H1 (cell line): ENCODE measurements at regions not wholly inside any gene's neighbourhood (a gene's known extent, or its start where the extent isn't known, plus 50 kb on each side); places are given as distances from the start of the nearest gene placed in this dataset.

Experiments used
- CTCF ChIA-PET: fragments of 300-600 bp; sonication (Branson Sonifier 250); formaldehyde crosslinking; loops from one replicate; lab custom pipeline; 2021; ENCODE audit not compliant: partially characterized antibody; lab: Charles Lee
- POLR2A ChIA-PET: fragments of 300-600 bp; sonication (Branson Sonifier 250); formaldehyde crosslinking; loops from one replicate; lab custom pipeline; 2021; ENCODE audit warnings: inconsistent platforms; ENCODE audit not compliant: partially characterized antibody; lab: Charles Lee
- DNase-seq, 2 experiments: peaks; one replicate each; pipeline versions ENCODE4 v3.0.0 to v3.0.0-alpha.2; 2010 to 2022; ENCODE audit warnings: low spot score in 2 of 2, low read depth in 1 of 2, mixed read lengths in 1 of 2
- FAIRE-seq: peaks from 2 replicates; lab custom pipeline; 2011; peaks lifted over from hg19 to GRCh38; lab: Jason Lieb, UNC
- H2AFZ ChIP-seq: 2 replicates; pipeline ENCODE4 v1.8.1; 2012; ENCODE audit warnings: low read length, inconsistent platforms
- H2AK5ac ChIP-seq: 2 replicates; pipeline ENCODE4 v1.6.1; 2013; ENCODE audit warnings: low read depth, low read length
- H2BK120ac ChIP-seq: replicated peaks from 2 replicates; pipeline ENCODE3; 2013; ENCODE audit warnings: low read depth, low read length, inconsistent platforms
- H2BK12ac ChIP-seq: 2 replicates; pipeline ENCODE4 v1.6.1; 2013; ENCODE audit warnings: low read depth, low read length
- H2BK15ac ChIP-seq: 2 replicates; pipeline ENCODE4 v1.6.1; 2013; ENCODE audit warnings: low read length
- H2BK20ac ChIP-seq: 2 replicates; pipeline ENCODE4 v1.6.1; 2013; ENCODE audit warnings: low read length
- H2BK5ac ChIP-seq: 2 replicates; pipeline ENCODE4 v1.6.1; 2013; ENCODE audit warnings: low read depth, low read length
- H3K14ac ChIP-seq: 2 replicates; pipeline ENCODE4 v1.6.1; 2013; ENCODE audit warnings: inconsistent platforms; ENCODE audit not compliant: insufficient read length
- H3K18ac ChIP-seq: 2 replicates; pipeline ENCODE4 v1.6.1; 2013; ENCODE audit warnings: low read length; ENCODE audit errors: extremely low read depth
- H3K23ac ChIP-seq: 2 replicates; pipeline ENCODE4 v1.6.1; 2013; ENCODE audit warnings: inconsistent platforms; ENCODE audit not compliant: insufficient read length
- H3K23me2 ChIP-seq: 2 replicates; pipeline ENCODE4 v1.6.1; 2013; ENCODE audit warnings: low read depth, low read length
- H3K27ac ChIP-seq: 2 replicates; pipeline ENCODE4 v1.6.1; 2011; ENCODE audit warnings: low read depth, low read length, inconsistent platforms
- H3K27me3 ChIP-seq, 4 experiments: replicated peaks in 1 of 4; 1 replicate in 1 of 4; 2 replicates in 3 of 4; pipeline versions ENCODE4 v1.6.1 to v1.8.1; 2011 to 2013; ENCODE audit warnings: low read length in 3 of 4, mild to moderate bottlenecking in 3 of 4, inconsistent platforms in 2 of 4, mixed read lengths in 2 of 4, moderate library complexity in 1 of 4; ENCODE audit not compliant: control insufficient read depth in 3 of 4, insufficient read depth in 3 of 4; ENCODE audit errors: extremely low read depth in 1 of 4
- H3K36me3 ChIP-seq, 4 experiments: 2 replicates each; pipeline versions ENCODE4 v1.6.1 to v1.8.1; 2011 to 2013; ENCODE audit warnings: mild to moderate bottlenecking in 4 of 4, low read length in 3 of 4, moderate library complexity in 2 of 4, control low read depth in 1 of 4, inconsistent platforms in 1 of 4; ENCODE audit not compliant: insufficient read depth in 4 of 4, control insufficient read depth in 2 of 4
- H3K4ac ChIP-seq: replicated peaks from 2 replicates; pipeline ENCODE3; 2013; ENCODE audit warnings: low read length, low read depth, mixed read lengths, inconsistent platforms; ENCODE audit not compliant: insufficient read length
- H3K4me1 ChIP-seq, 4 experiments: replicated peaks in 1 of 4; 1 replicate in 1 of 4; 2 replicates in 3 of 4; pipeline versions ENCODE4 v1.6.1 to v1.8.1; 2011 to 2013; ENCODE audit warnings: low read length in 3 of 4, inconsistent platforms in 2 of 4, mixed read lengths in 1 of 4; ENCODE audit not compliant: insufficient read depth in 4 of 4, control insufficient read depth in 3 of 4
- H3K4me2 ChIP-seq, 2 experiments: 2 replicates each; pipeline versions ENCODE4 v1.6.1 to v1.8.1; 2011 to 2013; ENCODE audit warnings: low read depth in 2 of 2, low read length in 2 of 2, control low read depth in 1 of 2, inconsistent platforms in 1 of 2, mild to moderate bottlenecking in 1 of 2; ENCODE audit not compliant: insufficient read depth in 1 of 2
- H3K4me3 ChIP-seq, 4 experiments: fragments of 200-600, 300-600 bp in 1 of 4; sonication (generic), shearing (Covaris generic), sonication (Bioruptor Twin) in 1 of 4; 2 replicates each; pipeline versions ENCODE4 v1.5.1 to v1.8.1; 2011 to 2016; ENCODE audit warnings: low read length in 4 of 4, low read depth in 3 of 4, control low read depth in 2 of 4, inconsistent platforms in 2 of 4, mild to moderate bottlenecking in 2 of 4, mixed read lengths in 1 of 4, moderate library complexity in 1 of 4; ENCODE audit not compliant: insufficient read depth in 2 of 4; ENCODE audit errors: extremely low read depth in 1 of 4
- H3K56ac ChIP-seq: replicated peaks from 2 replicates; pipeline ENCODE3; 2013; ENCODE audit warnings: low read depth, mild to moderate bottlenecking, mixed read lengths, low read length, inconsistent platforms; ENCODE audit not compliant: insufficient read length
- H3K79me1 ChIP-seq: 2 replicates; pipeline ENCODE4 v1.6.1; 2013; ENCODE audit warnings: low read depth, low read length, control low read depth
- H3K79me2 ChIP-seq, 2 experiments: 2 replicates each; pipeline versions ENCODE4 v1.6.1 to v1.8.1; 2012 to 2013; ENCODE audit warnings: low read length in 2 of 2, mild to moderate bottlenecking in 2 of 2, inconsistent platforms in 1 of 2; ENCODE audit not compliant: insufficient read depth in 2 of 2, control insufficient read depth in 1 of 2
- H3K9ac ChIP-seq, 4 experiments: replicated peaks in 1 of 4; 1 replicate in 1 of 4; 2 replicates in 3 of 4; pipeline versions ENCODE4 v1.6.1 to v1.8.1; 2011 to 2013; ENCODE audit warnings: low read depth in 3 of 4, low read length in 3 of 4, control low read depth in 2 of 4, mild to moderate bottlenecking in 2 of 4, moderate library complexity in 2 of 4, inconsistent platforms in 1 of 4; ENCODE audit errors: extremely low read depth in 1 of 4
- H3K9me3 ChIP-seq, 2 experiments: 2 replicates each; pipeline versions ENCODE4 v1.6.1 to v1.8.1; 2012 to 2013; ENCODE audit warnings: mild to moderate bottlenecking in 2 of 2, moderate library complexity in 2 of 2, control low read depth in 1 of 2, inconsistent platforms in 1 of 2, low read depth in 1 of 2, low read length in 1 of 2, mixed read lengths in 1 of 2; ENCODE audit not compliant: insufficient read depth in 2 of 2
- H4K20me1 ChIP-seq, 2 experiments: replicated peaks in 1 of 2; 2 replicates each; pipeline versions ENCODE3 to v1.8.1; 2011 to 2013; ENCODE audit warnings: inconsistent platforms in 2 of 2, low read length in 2 of 2, mild to moderate bottlenecking in 1 of 2; ENCODE audit not compliant: insufficient read depth in 2 of 2, control insufficient read depth in 1 of 2
- H4K5ac ChIP-seq: 2 replicates; pipeline ENCODE4 v1.6.1; 2013; ENCODE audit warnings: low read length, low read depth, mixed read lengths, inconsistent platforms; ENCODE audit not compliant: insufficient read length
- H4K8ac ChIP-seq: 2 replicates; pipeline ENCODE4 v1.8.0; 2013; ENCODE audit warnings: mild to moderate bottlenecking, moderate library complexity, low read length, inconsistent platforms; ENCODE audit not compliant: insufficient read depth; ENCODE audit errors: extremely low read depth
- H4K91ac ChIP-seq: replicated peaks from 2 replicates; pipeline ENCODE3; 2013; ENCODE audit warnings: low read length, mixed read lengths, inconsistent platforms; ENCODE audit not compliant: insufficient read length
- ASH2L ChIP-seq: fragments of 200-600, 300-600 bp; sonication (generic); IDR thresholded peaks from one replicate; pipeline ENCODE4 v1.7.1; 2017; ENCODE audit warnings: low read length
- ATF3 ChIP-seq: IDR thresholded peaks from 2 replicates; pipeline ENCODE4 v1.6.1; 2011; ENCODE audit warnings: low read depth, mild to moderate bottlenecking, low read length; ENCODE audit not compliant: insufficient read depth
- FOSL1 ChIP-seq: IDR thresholded peaks from 2 replicates; pipeline ENCODE4 v1.6.1; 2011; ENCODE audit warnings: mild to moderate bottlenecking, low read depth, low read length, moderate library complexity; ENCODE audit not compliant: insufficient read depth
- HDAC2 ChIP-seq, 2 experiments: fragments of 300-600 bp in 1 of 2; sonication (generic) in 1 of 2; IDR thresholded peaks; 2 replicates each; pipeline ENCODE4 v1.6.1; 2011 to 2012; ENCODE audit warnings: low read depth in 2 of 2, low read length in 2 of 2, mild to moderate bottlenecking in 2 of 2, moderate library complexity in 2 of 2, borderline replicate concordance in 1 of 2, inconsistent platforms in 1 of 2
- HDAC6 ChIP-seq: IDR thresholded peaks from one replicate; pipeline ENCODE4 v1.7.1; 2012; ENCODE audit warnings: low read depth, mild to moderate bottlenecking, inconsistent platforms, low read length, moderate library complexity
- KDM1A ChIP-seq: fragments of 200-600, 300-600 bp; sonication (generic); IDR thresholded peaks from 2 replicates; pipeline ENCODE4 v1.7.1; 2016; ENCODE audit warnings: mild to moderate bottlenecking, low read length, borderline replicate concordance
- KDM4A ChIP-seq: IDR thresholded peaks from one replicate; pipeline ENCODE4 v1.7.1; 2012; ENCODE audit warnings: low read depth, mild to moderate bottlenecking, moderate library complexity, low read length, inconsistent platforms; ENCODE audit not compliant: severe bottlenecking
- KDM5A ChIP-seq: fragments of 200-600 bp; IDR thresholded peaks from 2 replicates; pipeline ENCODE4 v1.7.1; 2012; ENCODE audit warnings: mild to moderate bottlenecking, low read length, inconsistent platforms, mixed read lengths
- NRF1 ChIP-seq: IDR thresholded peaks from 2 replicates; pipeline ENCODE4 v1.6.1; 2011; ENCODE audit warnings: mild to moderate bottlenecking, low read depth, low read length, improper control_type of control experiment
- POLR2A ChIP-seq, 2 experiments: IDR thresholded peaks; 1 replicate in 1 of 2; 2 replicates in 1 of 2; pipeline ENCODE4 v1.6.1; 2011; ENCODE audit warnings: low read depth in 2 of 2, low read length in 2 of 2, mild to moderate bottlenecking in 2 of 2; ENCODE audit errors: control extremely low read depth in 1 of 2
- SP2 ChIP-seq: IDR thresholded peaks from 2 replicates; pipeline ENCODE4 v1.6.1; 2012; ENCODE audit warnings: mild to moderate bottlenecking, low read length, inconsistent platforms
- SP4 ChIP-seq: IDR thresholded peaks from 2 replicates; pipeline ENCODE4 v1.6.1; 2012; ENCODE audit warnings: low read length, inconsistent platforms
- SUZ12 ChIP-seq: fragments of 200-600 bp; sonication (generic); IDR thresholded peaks from 2 replicates; pipeline ENCODE4 v1.6.1; 2012; ENCODE audit warnings: mild to moderate bottlenecking, inconsistent platforms, low read length, moderate library complexity, mixed read lengths
- TCF12 ChIP-seq: IDR thresholded peaks from 2 replicates; pipeline ENCODE4 v1.6.1; 2011; ENCODE audit warnings: low read depth, mild to moderate bottlenecking, low read length
- USF2 ChIP-seq: IDR thresholded peaks from 2 replicates; pipeline ENCODE4 v1.6.1; 2011; ENCODE audit warnings: low read length, improper control_type of control experiment
- WGBS, 2 experiments: shearing (Covaris generic) in 1 of 2; methylation state at CpG; one replicate each; pipeline versions ENCODE4 v1.1.6 to v1.1.7; 2013 to 2015; ENCODE audit warnings: low lambda C conversion rate in 2 of 2, mixed read lengths in 2 of 2, inconsistent platforms in 1 of 2, low coverage in 1 of 2, missing lambda C conversion rate in 1 of 2; ENCODE audit not compliant: insufficient replicate concordance in 2 of 2, insufficient coverage in 1 of 2, insufficient read length in 1 of 2; ENCODE audit errors: extremely low coverage in 1 of 2, missing lambda C conversion rate in 1 of 2; 5-methylcytosine and 5-hydroxymethylcytosine counted together

GRCh38 chr2:136334967-136335366 is 217.0 kb upstream of the CXCR4 start:
- no peak overlapping the region for H3K18ac ChIP-seq
- H2BK15ac ChIP-seq: no peak overlapping the region
- no peak for DNase-seq
- no peaks in the 10 kb centered on the region for H3K27me3 ChIP-seq
- WGBS, 2 experiments: 78% methylated on average over 1 of the region's 1 CpG; no CpG with 5 or more reads in 1 of the 2 experiments
- no peak overlapping the region for H2AK5ac ChIP-seq
- no peak overlapping the region for H2BK5ac ChIP-seq
- FAIRE-seq: no peak
- no peak overlapping the region for H4K5ac ChIP-seq
- H2BK120ac ChIP-seq: no peak overlapping the region
- no peaks in the 10 kb centered on the region for H3K79me1 ChIP-seq
- H3K56ac ChIP-seq: no peak overlapping the region
- H3K14ac ChIP-seq: no peak overlapping the region
- no peak overlapping the region for H4K8ac ChIP-seq
- H3K9me3 ChIP-seq: no peaks in the 10 kb centered on the region
- no peak overlapping the region for H2BK20ac ChIP-seq
- H4K91ac ChIP-seq: no peak overlapping the region
- H3K4me2 ChIP-seq: no peak overlapping the region
- H3K4me3 ChIP-seq: no peak overlapping the region
- ChIA-PET CTCF (no interaction called here), POLR2A (no interaction called here)
- H3K4ac ChIP-seq: no peak overlapping the region
- H3K27ac ChIP-seq: no peak overlapping the region
- no peak overlapping the region for H2BK12ac ChIP-seq
- H3K23ac ChIP-seq: no peak overlapping the region
- no peak overlapping the region for H2AFZ ChIP-seq
- no peaks in the 10 kb centered on the region for H4K20me1 ChIP-seq
- H3K4me1 ChIP-seq: no peaks in the 10 kb centered on the region
- no peaks in the 10 kb centered on the region for H3K79me2 ChIP-seq
- no peaks in the 10 kb centered on the region for H3K23me2 ChIP-seq
- H3K36me3 ChIP-seq: no peaks in the 10 kb centered on the region
- no peak overlapping the region for H3K9ac ChIP-seq
- no peak for TF ChIP-seq ATF3
- TF ChIP-seq SP2: no peak
- TF ChIP-seq TCF12: no peak
- no peak for TF ChIP-seq HDAC6
- no peak for TF ChIP-seq KDM4A
- TF ChIP-seq FOSL1: no peak
- TF ChIP-seq ASH2L: no peak
- TF ChIP-seq KDM5A: no peak
- TF ChIP-seq USF2: no peak
- TF ChIP-seq SP4: no peak
- TF ChIP-seq HDAC2 (IDR thresholded peaks at IDR 0.05; ENCODE audit: borderline replicate concordance in 1 of 2, low read depth in 2 of 2, low read length in 2 of 2): no peak
- TF ChIP-seq POLR2A (IDR thresholded peaks at IDR 0.05; ENCODE audit: control extremely low read depth in 1 of 2, low read depth in 2 of 2, low read length in 2 of 2): no peak
- TF ChIP-seq NRF1: no peak
- no peak for TF ChIP-seq SUZ12
- no peak for TF ChIP-seq KDM1A
